ENCODE measurements at regions not wholly inside any gene's neighbourhood (a gene's known extent, or its start where the extent isn't known, plus 50 kb on each side); places are given as distances from the start of the nearest gene placed in this dataset.

DNA sequence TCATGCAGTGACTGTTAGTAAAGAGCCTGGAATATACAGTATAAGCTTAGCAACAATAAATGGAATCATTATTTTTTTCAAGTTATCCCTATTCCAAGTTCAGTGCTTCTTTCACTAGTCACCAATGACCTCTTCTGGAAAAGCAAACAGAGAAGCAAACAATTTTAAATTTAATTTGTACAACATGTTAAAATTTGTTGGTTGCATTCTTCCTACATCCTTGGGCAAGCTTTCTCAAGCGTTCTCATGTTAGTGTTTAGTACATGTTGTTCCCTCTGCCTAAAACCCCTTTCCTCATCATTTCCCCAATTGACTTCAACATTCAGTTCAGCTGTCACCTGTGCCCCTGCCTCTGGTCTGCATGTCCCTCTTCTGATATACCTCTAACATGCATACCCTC is 123.4 kb downstream of the SEC61B start:
- Histone ChIP-seq H3K9ac (ENCODE audit: low read depth, low read length, poor library complexity, severe bottlenecking) (no peak overlapping the region), H3K36me3 (ENCODE audit: insufficient read depth, low read length) (no peaks in the 10 kb centered on the region), H3K9me2 (replicated peaks; ENCODE audit: low read depth, low read length) (no peaks in the 10 kb centered on the region), H3K4me1 (ENCODE audit: insufficient read depth, low read length, poor library complexity, severe bottlenecking) (no peaks in the 10 kb centered on the region), H2AFZ (ENCODE audit: low read length) (no peak overlapping the region), H3K27me3 (ENCODE audit: insufficient read depth, low read length, poor library complexity, severe bottlenecking) (no peaks in the 10 kb centered on the region), H3K9me3 (ENCODE audit: insufficient read depth, low read depth, low read length) (no peaks in the 10 kb centered on the region), H3K4me2 (ENCODE audit: low read depth, low read length, poor library complexity, severe bottlenecking) (no peak overlapping the region), H3F3A (ENCODE audit: low read depth) (no peaks in the 10 kb centered on the region), H3K79me2 (ENCODE audit: insufficient read depth, low read length) (no peaks in the 10 kb centered on the region), H3K4me3 (ENCODE audit: low read length, poor library complexity, severe bottlenecking) (no peak overlapping the region), H4K20me1 (ENCODE audit: insufficient read depth, low read length, poor library complexity, severe bottlenecking) (no peaks in the 10 kb centered on the region)
- TF ChIP-seq EZH2phosphoT487 (IDR thresholded peaks at IDR 0.05; ENCODE audit: borderline replicate concordance): no peak
- TF ChIP-seq CTCF (conservative IDR thresholded peaks at IDR 0.05; ENCODE audit: low read length): no peak

GRCh38 chr9:99345942-99346341 is 123.9 kb downstream of the SEC61B start:
- no peak overlapping the region for H2AFZ ChIP-seq (ENCODE audit: low read length)
- H3K9me2 ChIP-seq (replicated peaks; ENCODE audit: low read depth, low read length): no peaks in the 10 kb centered on the region
- no peaks in the 10 kb centered on the region for H3K79me2 ChIP-seq (ENCODE audit: insufficient read depth, low read length)
- no peaks in the 10 kb centered on the region for H3K27me3 ChIP-seq (ENCODE audit: insufficient read depth, low read length, poor library complexity, severe bottlenecking)
- H3K36me3 ChIP-seq (ENCODE audit: insufficient read depth, low read length): no peaks in the 10 kb centered on the region
- H3K4me2 ChIP-seq (ENCODE audit: low read depth, low read length, poor library complexity, severe bottlenecking): no peak overlapping the region
- TF ChIP-seq EZH2phosphoT487 (IDR thresholded peaks at IDR 0.05; ENCODE audit: borderline replicate concordance) (no peak), CTCF (conservative IDR thresholded peaks at IDR 0.05; ENCODE audit: low read length) (no peak)
- H4K20me1 ChIP-seq (ENCODE audit: insufficient read depth, low read length, poor library complexity, severe bottlenecking): no peaks in the 10 kb centered on the region
- no peaks in the 10 kb centered on the region for H3K4me1 ChIP-seq (ENCODE audit: insufficient read depth, low read length, poor library complexity, severe bottlenecking)
- no peaks in the 10 kb centered on the region for H3K9me3 ChIP-seq (ENCODE audit: insufficient read depth, low read depth, low read length)
- no peaks in the 10 kb centered on the region for H3F3A ChIP-seq (ENCODE audit: low read depth)
- H3K9ac ChIP-seq (ENCODE audit: low read depth, low read length, poor library complexity, severe bottlenecking): no peak overlapping the region
- no peak overlapping the region for H3K4me3 ChIP-seq (ENCODE audit: low read length, poor library complexity, severe bottlenecking)

GRCh38 chr9:99347568-99347967 is 125.5 kb downstream of the SEC61B start:
- H3K27me3 ChIP-seq (ENCODE audit: insufficient read depth, low read length, poor library complexity, severe bottlenecking): no peaks in the 10 kb centered on the region
- no peak overlapping the region for H3K4me3 ChIP-seq (ENCODE audit: low read length, poor library complexity, severe bottlenecking)
- H3F3A ChIP-seq (ENCODE audit: low read depth): no peaks in the 10 kb centered on the region
- no peaks in the 10 kb centered on the region for H3K9me2 ChIP-seq (replicated peaks; ENCODE audit: low read depth, low read length)
- no peaks in the 10 kb centered on the region for H3K36me3 ChIP-seq (ENCODE audit: insufficient read depth, low read length)
- H4K20me1 ChIP-seq (ENCODE audit: insufficient read depth, low read length, poor library complexity, severe bottlenecking): no peaks in the 10 kb centered on the region
- no peak overlapping the region for H3K9ac ChIP-seq (ENCODE audit: low read depth, low read length, poor library complexity, severe bottlenecking)
- TF ChIP-seq EZH2phosphoT487 (IDR thresholded peaks at IDR 0.05; ENCODE audit: borderline replicate concordance) (no peak), CTCF (conservative IDR thresholded peaks at IDR 0.05; ENCODE audit: low read length) (no peak)
- H3K4me2 ChIP-seq (ENCODE audit: low read depth, low read length, poor library complexity, severe bottlenecking): no peak overlapping the region
- H3K9me3 ChIP-seq (ENCODE audit: insufficient read depth, low read depth, low read length): no peaks in the 10 kb centered on the region
- H2AFZ ChIP-seq (ENCODE audit: low read length): no peak overlapping the region
- no peaks in the 10 kb centered on the region for H3K4me1 ChIP-seq (ENCODE audit: insufficient read depth, low read length, poor library complexity, severe bottlenecking)
- H3K79me2 ChIP-seq (ENCODE audit: insufficient read depth, low read length): no peaks in the 10 kb centered on the region
